Endothelial cell of umbilical vein (primary cell): ENCODE measurements at regions not wholly inside any gene's neighbourhood (a gene's known extent, or its start where the extent isn't known, plus 50 kb on each side); places are given as distances from the start of the nearest gene placed in this dataset.

ENCODE experiments used
- BruUV-seq: library from RNA; stranded (reverse); fragments of 400-500 nt; replicated peaks from 2 replicates; lab custom pipeline; 2021; lab: Mats Ljungman, UMichigan
- CTCF ChIA-PET: fragments of 300-600, 350-600 bp; sonication (Branson Sonifier 250); formaldehyde crosslinking; loops from one replicate; lab custom pipeline; 2021; ENCODE audit warnings: antibody characterized with exemption, inconsistent platforms; lab: Charles Lee
- POLR2A ChIA-PET: fragments of 300-600, 350-600 bp; sonication (Branson Sonifier 250); formaldehyde crosslinking; loops from one replicate; lab custom pipeline; 2021; ENCODE audit warnings: antibody characterized with exemption, inconsistent platforms; lab: Charles Lee
- DNase-seq: peaks from one replicate; pipeline ENCODE4 v3.0.0-alpha.2; 2011; ENCODE audit warnings: low read depth, low spot score
- FAIRE-seq: peaks from 2 replicates; lab custom pipeline; 2011; peaks lifted over from hg19 to GRCh38; lab: Jason Lieb, UNC
- H2AFZ ChIP-seq: 2 replicates; pipeline ENCODE4 v1.6.0; 2012; ENCODE audit warnings: low read depth, low read length, control low read depth, inconsistent platforms
- H3K27ac ChIP-seq: 2 replicates; pipeline ENCODE4 v1.5.1; 2011; ENCODE audit warnings: low read depth, mild to moderate bottlenecking, control low read depth, low read length, moderate library complexity; ENCODE audit not compliant: insufficient read depth
- H3K27me3 ChIP-seq, 2 experiments: 2 replicates each; pipeline versions ENCODE4 v1.6.0 to v1.6.1; 2011; ENCODE audit warnings: low read length in 2 of 2, mixed read lengths in 1 of 2; ENCODE audit not compliant: control insufficient read depth in 2 of 2, insufficient read depth in 2 of 2
- H3K36me3 ChIP-seq, 2 experiments: 2 replicates in 1 of 2; 3 replicates in 1 of 2; pipeline ENCODE4 v1.5.1; 2011; ENCODE audit warnings: low read length in 2 of 2, mild to moderate bottlenecking in 1 of 2, moderate library complexity in 1 of 2; ENCODE audit not compliant: control insufficient read depth in 2 of 2, insufficient read depth in 2 of 2; ENCODE audit errors: extremely low read depth in 1 of 2
- H3K4me1 ChIP-seq: 3 replicates; pipeline ENCODE4 v1.5.1; 2011; ENCODE audit warnings: mild to moderate bottlenecking, low read length; ENCODE audit not compliant: control insufficient read depth, insufficient read depth; ENCODE audit errors: extremely low read depth
- H3K4me2 ChIP-seq: 2 replicates; pipeline ENCODE4 v1.6.1; 2011; ENCODE audit warnings: low read length, control low read depth, mixed read lengths; ENCODE audit not compliant: insufficient read depth
- H3K4me3 ChIP-seq, 3 experiments: fragments of 200-600 bp in 1 of 3; sonication (generic), shearing (Covaris generic) in 1 of 3; replicated peaks in 1 of 3; 2 replicates each; pipeline ENCODE4 v1.5.1; 2011 to 2016; ENCODE audit warnings: control low read depth in 3 of 3, low read length in 3 of 3, mild to moderate bottlenecking in 2 of 3, inconsistent platforms in 1 of 3, low read depth in 1 of 3, moderate library complexity in 1 of 3; ENCODE audit not compliant: insufficient read depth in 1 of 3
- H3K79me2 ChIP-seq: 2 replicates; pipeline ENCODE4 v1.6.0; 2012; ENCODE audit warnings: low read length, inconsistent platforms; ENCODE audit not compliant: control insufficient read depth, insufficient read depth
- H3K9ac ChIP-seq: replicated peaks from 2 replicates; pipeline ENCODE3; 2011; ENCODE audit warnings: low read length, control low read depth; ENCODE audit not compliant: insufficient read depth; ENCODE audit errors: extremely low read depth
- H3K9me1 ChIP-seq: replicated peaks from 3 replicates; pipeline ENCODE4 v1.6.0; 2011; ENCODE audit warnings: mild to moderate bottlenecking, low read length; ENCODE audit not compliant: control insufficient read depth, insufficient read depth; ENCODE audit errors: extremely low read depth
- H3K9me3 ChIP-seq: replicated peaks from 2 replicates; pipeline ENCODE4 v1.5.1; 2012; ENCODE audit warnings: low read length, inconsistent platforms; ENCODE audit not compliant: control insufficient read depth, insufficient read depth
- H4K20me1 ChIP-seq: replicated peaks from 2 replicates; pipeline ENCODE3; 2011; ENCODE audit warnings: mild to moderate bottlenecking, low read length; ENCODE audit not compliant: control insufficient read depth, insufficient read depth; ENCODE audit errors: extremely low read depth
- EZH2 ChIP-seq: IDR thresholded peaks from 2 replicates; pipeline ENCODE4 v1.6.1; 2012; ENCODE audit warnings: borderline replicate concordance, low read depth, mild to moderate bottlenecking, moderate library complexity, low read length, inconsistent platforms; ENCODE audit not compliant: severe bottlenecking
- FOS ChIP-seq: IDR thresholded peaks from 2 replicates; pipeline ENCODE4 v1.6.1; 2011; ENCODE audit warnings: mild to moderate bottlenecking, low read length, moderate library complexity, borderline replicate concordance; ENCODE audit not compliant: insufficient read depth
- GATA2 ChIP-seq: IDR thresholded peaks from 2 replicates; pipeline ENCODE4 v1.7.0; 2011; ENCODE audit warnings: low read depth, mild to moderate bottlenecking, moderate library complexity, mixed read lengths, low read length; ENCODE audit not compliant: insufficient read length, insufficient read depth
- JUN ChIP-seq: IDR thresholded peaks from 2 replicates; pipeline ENCODE4 v1.6.1; 2011; ENCODE audit warnings: borderline replicate concordance, low read depth; ENCODE audit not compliant: insufficient read length, insufficient read depth
- MYC ChIP-seq: IDR thresholded peaks from one replicate; pipeline ENCODE4 v1.6.1; 2011; ENCODE audit warnings: mild to moderate bottlenecking, low read depth, low read length
- POLR2A ChIP-seq: IDR thresholded peaks from 2 replicates; pipeline ENCODE4 v1.6.1; 2012; ENCODE audit warnings: low read depth, mild to moderate bottlenecking, control low read depth, low read length
- POLR2AphosphoS5 ChIP-seq: IDR thresholded peaks from 2 replicates; pipeline ENCODE4 v1.6.1; 2012; ENCODE audit warnings: low read depth, mild to moderate bottlenecking, control low read depth, low read length, moderate library complexity; ENCODE audit not compliant: insufficient read depth
- dilution Hi-C: fragments of 300-500 bp; cut with MboI; formaldehyde crosslinking; loops from one replicate; pipeline ENCODE4 v1.15.0; 2019; ENCODE audit warnings: low sequenced_read_pairs; ENCODE audit not compliant: extremely low pct_ligation_motif_present
- intact Hi-C: fragments of 100-400 bp; cut with micrococcal nuclease; formaldehyde crosslinking; loops from one replicate; pipeline ENCODE4 v1.10.0; 2022
- TF ChIP-seq, protein P1 (sequence below), 2 donors: IDR thresholded peaks; 1 replicate in 1 of 2; 2 replicates in 1 of 2; pipeline ENCODE4 v1.5.1; 2011; ENCODE audit warnings: low read length in 2 of 2, mild to moderate bottlenecking in 2 of 2, moderate library complexity in 2 of 2, control low read depth in 1 of 2, inconsistent platforms in 1 of 2, low read depth in 1 of 2; ENCODE audit not compliant: insufficient read depth in 1 of 2; ENCODE audit errors: extremely low read depth in 1 of 2
- TF ChIP-seq, protein P2 (sequence below): IDR thresholded peaks from 2 replicates; pipeline ENCODE4 v1.6.1; 2011; ENCODE audit not compliant: insufficient read depth, insufficient read length

DNA sequence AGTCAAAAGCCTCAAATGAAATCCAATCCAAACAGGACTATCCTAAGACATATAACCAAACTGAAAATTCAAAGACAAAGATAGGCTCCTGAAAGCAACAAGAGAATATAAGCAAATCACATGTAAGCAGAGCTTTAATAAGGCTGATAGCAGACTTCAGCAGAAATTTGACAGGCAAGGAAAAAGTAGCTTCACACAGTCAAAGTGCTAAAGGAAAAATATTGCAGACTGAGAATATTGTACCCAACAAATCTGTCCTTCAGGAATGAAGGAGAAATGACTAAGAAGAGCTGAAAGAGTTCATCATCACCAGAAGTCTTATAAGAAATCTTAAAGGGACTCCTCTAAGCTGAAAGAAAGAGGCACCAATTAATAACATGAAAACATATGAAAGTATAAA, 150.0 kb downstream of the EVA1A start:
- POLR2A ChIA-PET: no interaction called here
- intact Hi-C loops: no loop called here
- Histone ChIP-seq H3K4me2 (no peak overlapping the region), H3K27ac (no peak overlapping the region), H3K9ac (no peak overlapping the region), H3K9me3 (no peaks in the 10 kb centered on the region), H3K27me3 (peaks cover 13 to 36% of the 10 kb centered on the region in 2 experiments), H4K20me1 (no peaks in the 10 kb centered on the region), H3K9me1 (no peaks in the 10 kb centered on the region), H2AFZ (no peak overlapping the region), H3K4me1 (no peaks in the 10 kb centered on the region), H3K36me3 (no peaks in the 10 kb centered on the region), H3K4me3 (no peak overlapping the region), H3K79me2 (no peaks in the 10 kb centered on the region)
- TF ChIP-seq MYC: no peak
- TF ChIP-seq POLR2AphosphoS5: no peak
- no peak for TF ChIP-seq POLR2A
- TF ChIP-seq, protein P1, sequence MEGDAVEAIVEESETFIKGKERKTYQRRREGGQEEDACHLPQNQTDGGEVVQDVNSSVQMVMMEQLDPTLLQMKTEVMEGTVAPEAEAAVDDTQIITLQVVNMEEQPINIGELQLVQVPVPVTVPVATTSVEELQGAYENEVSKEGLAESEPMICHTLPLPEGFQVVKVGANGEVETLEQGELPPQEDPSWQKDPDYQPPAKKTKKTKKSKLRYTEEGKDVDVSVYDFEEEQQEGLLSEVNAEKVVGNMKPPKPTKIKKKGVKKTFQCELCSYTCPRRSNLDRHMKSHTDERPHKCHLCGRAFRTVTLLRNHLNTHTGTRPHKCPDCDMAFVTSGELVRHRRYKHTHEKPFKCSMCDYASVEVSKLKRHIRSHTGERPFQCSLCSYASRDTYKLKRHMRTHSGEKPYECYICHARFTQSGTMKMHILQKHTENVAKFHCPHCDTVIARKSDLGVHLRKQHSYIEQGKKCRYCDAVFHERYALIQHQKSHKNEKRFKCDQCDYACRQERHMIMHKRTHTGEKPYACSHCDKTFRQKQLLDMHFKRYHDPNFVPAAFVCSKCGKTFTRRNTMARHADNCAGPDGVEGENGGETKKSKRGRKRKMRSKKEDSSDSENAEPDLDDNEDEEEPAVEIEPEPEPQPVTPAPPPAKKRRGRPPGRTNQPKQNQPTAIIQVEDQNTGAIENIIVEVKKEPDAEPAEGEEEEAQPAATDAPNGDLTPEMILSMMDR (IDR thresholded peaks at IDR 0.05; ENCODE audit: extremely low read depth in 1 of 2, insufficient read depth in 1 of 2, low read depth in 1 of 2, low read length in 2 of 2): no peak
- TF ChIP-seq FOS: no peak
- TF ChIP-seq EZH2: no peak
- no peak for TF ChIP-seq JUN
- no peak for TF ChIP-seq GATA2
- TF ChIP-seq, protein P2, sequence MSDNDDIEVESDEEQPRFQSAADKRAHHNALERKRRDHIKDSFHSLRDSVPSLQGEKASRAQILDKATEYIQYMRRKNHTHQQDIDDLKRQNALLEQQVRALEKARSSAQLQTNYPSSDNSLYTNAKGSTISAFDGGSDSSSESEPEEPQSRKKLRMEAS: no peak
- CTCF ChIA-PET: no interaction called here
- dilution Hi-C loops: no loop called here
- DNase-seq: no peak
- no TSS peak for BruUV-seq
- FAIRE-seq: no peak
